ENCODE measurements at regions not wholly inside any gene's neighbourhood (a gene's known extent, or its start where the extent isn't known, plus 50 kb on each side); places are given as distances from the start of the nearest gene placed in this dataset.
"Not testable (repeated sequence)": the region's sequence is repeated elsewhere in the genome, so short reads cannot be mapped to it uniquely, and the experiment has no call there.

GRCh38 chr6:3551716-3552511 is 95.1 kb upstream of the SLC22A23 start:
- DNase-seq (ENCODE audit: low spot score) = no peak

DNA sequence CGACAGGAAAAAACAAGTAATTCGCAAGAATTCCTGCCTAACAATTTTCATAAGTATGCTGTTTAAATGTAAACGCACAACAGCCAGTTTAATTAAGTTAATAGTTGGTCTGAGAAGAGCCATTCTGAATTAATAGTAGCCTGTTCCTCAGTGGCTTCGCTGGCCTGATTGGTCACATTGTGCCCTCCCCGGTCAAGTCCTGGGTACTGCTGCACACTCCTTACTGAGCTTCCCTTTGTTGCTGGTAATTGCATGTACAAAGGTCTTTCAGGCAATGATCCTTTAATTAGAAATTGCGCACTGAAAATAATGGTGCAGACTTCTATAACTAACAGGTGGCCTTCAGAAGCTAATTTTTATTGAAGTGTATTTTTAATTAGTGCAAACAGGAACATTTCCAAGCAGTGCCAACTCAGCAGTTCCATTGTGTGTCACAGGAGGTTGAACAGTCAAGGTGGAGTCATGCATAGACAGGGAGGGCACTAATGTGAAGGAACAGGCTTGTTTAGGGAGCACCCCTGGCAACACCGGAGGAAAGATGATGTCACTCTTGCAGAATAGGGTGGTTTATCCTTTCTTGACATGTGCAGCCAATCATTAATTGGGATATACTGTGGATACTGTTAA is 92.6 kb upstream of the SLC22A23 start:
- no peak for DNase-seq (ENCODE audit: low spot score)

DNA sequence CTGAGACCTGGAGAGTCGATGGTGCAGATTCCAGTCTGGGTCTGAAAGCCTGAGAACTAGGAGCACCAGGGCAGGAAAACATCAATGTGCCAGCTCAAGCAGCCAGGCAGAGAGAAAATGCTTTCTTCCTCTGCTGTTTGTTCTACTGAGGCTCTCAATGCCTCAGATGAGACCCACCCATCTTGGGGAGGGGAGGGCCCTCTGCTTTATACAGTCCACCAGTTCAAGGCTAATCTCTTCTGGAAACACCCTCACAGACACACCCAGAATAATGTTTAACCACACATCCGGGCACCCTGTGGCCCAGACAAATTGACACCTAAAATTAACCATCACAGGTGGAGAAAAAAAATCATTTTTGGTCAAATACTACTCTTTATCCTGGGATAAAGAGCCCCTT is 89.3 kb upstream of the SLC22A23 start:
- DNase-seq (ENCODE audit: low spot score) = no peak

DNA sequence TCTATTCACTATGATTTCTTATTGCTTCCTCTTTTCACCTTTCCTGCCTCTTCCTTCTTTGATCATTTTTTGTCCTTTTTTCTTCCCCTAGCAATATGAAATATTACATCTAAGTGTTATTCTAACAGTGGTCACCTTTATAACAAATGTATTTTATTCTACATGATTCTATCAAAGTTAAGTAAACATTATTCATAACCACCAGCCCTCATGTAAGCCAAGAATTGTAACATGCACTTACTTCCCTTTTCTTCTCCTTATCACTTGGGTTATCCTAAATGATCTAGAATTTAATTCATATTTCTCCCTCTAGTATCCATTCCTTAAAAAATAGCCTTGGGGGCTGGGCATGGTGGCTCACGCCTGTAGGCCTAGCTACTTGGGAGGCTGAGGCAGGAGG is 88.3 kb upstream of the SLC22A23 start:
- DNase-seq (ENCODE audit: low spot score) = no peak

- DNase-seq (ENCODE audit: low spot score) = no peak
These were observed 85.3 kb upstream of the SLC22A23 start for GRCh38 chr6:3542032-3542640.

GRCh38 chr6:3541006-3541585 is 84.2 kb upstream of the SLC22A23 start:
- no peak for DNase-seq (ENCODE audit: low spot score)

DNA sequence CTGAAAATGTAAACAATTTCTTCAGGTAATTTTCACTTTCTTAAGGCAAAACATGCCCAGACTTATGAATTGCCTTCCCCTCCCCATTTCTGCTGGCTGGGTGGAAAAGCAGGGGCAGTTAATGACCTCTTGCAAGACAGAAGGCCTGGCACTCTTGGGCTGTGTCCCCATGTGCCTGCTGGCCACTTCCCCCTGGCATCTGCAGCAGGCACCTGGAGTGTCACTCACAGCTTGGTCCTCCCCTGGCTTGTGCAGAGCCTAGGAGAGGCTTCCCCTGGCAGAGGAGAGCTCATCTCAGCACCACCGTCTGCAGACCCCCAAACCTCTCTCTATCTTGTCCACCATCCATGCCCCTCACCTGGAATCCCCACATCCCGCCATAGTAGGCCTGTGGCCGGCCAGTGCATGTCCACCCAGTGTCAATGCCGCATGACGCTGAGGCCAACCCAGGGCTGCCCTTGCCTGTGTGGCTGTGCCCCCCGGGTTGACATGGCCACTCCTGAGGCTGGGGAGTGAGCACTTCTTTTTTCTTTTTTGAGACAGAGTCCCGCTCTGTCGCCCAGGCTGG is 83.5 kb upstream of the SLC22A23 start:
- DNase-seq (ENCODE audit: low spot score) = no peak

DNA sequence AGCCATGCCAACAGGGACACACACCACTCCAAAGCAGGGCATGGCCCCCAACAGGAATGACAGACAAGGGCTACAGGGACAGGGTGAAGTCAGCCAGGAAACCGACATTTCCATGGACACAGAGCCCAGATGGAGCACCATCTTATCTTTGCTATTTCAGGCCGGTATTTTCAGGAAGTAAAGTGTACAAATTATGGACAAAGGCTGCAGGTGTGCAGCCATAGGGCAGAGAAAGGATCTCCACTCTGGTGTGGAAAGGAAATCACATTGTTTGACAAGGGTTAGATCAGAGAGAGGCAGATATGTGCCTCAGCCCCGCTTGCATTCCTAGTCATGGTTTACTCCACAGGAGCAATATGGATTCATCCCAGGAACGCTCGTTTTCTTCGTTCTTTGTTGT is 81.7 kb upstream of the SLC22A23 start:
- DNase-seq (ENCODE audit: low spot score) = no peak

- DNase-seq (ENCODE audit: low spot score) = no peak
These were observed 80.1 kb upstream of the SLC22A23 start for GRCh38 chr6:3536901-3537300.

DNA sequence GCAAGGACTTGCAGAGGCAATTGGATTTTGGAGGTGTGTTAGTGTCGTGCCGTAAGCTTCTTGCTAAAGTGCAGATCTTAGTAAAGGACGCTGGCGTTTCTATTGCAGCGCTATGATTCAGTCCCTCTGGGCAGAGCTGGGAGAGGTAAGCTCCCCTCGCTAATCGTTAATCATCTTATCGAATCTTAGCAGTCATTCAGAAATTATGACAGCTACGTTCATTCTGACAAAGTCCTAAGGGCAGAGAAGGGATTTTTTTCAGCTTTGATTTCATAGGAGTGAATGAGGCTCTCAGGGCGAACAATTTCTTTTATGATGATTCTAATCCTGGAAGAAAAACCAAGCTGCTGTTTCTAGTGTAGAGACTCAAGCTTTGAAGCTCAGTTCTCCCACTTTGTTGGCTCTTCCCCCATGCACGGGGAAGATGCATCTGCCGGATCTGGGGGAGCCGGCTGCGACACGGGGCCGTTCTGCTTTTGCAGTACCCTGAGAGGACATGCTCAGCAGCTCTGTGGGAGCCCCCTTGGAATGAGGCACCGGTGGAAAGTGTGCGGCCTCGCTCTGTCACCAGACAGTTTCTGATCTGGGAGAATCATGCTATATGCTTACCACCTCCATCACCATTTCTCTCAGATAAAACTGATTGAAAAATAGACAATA is 79.1 kb upstream of the SLC22A23 start:
- DNase-seq (ENCODE audit: low spot score) = no peak

DNA sequence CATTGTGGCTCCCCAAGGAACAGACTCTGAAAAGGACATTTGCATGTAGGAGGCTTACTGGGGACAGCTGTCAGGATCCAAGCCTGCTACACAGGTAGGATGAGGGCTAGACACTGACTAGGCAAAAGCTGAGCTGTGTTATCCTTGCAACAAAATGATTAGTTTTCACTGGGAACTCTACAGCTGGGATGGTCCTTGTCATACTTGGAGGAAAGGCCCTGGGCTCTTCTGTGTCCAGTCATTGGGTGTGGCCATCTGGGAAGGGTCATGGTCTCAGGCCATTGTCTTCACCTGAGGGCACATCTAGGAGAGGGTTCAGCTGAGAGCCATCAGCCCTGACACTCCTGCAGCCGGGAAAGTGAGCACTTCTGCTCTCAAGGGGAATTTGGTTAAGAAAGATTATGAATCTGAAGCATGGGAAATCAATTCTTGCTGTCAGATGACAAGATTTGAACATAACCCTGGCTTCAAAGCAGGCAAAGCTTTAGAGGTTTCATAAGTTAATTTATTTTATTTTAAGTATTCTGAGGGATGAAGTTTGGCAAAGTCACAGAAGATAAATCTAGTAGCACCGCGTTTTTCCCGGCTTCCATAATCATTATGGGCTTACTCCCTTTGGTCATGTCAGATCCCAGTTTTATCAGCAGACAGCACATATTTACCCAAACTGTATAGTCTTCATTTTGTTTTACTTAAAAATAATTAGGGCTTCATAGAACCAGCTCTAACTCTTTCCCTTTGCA is 78.4 kb upstream of the SLC22A23 start:
- DNase-seq (ENCODE audit: low spot score) = no peak

DNA sequence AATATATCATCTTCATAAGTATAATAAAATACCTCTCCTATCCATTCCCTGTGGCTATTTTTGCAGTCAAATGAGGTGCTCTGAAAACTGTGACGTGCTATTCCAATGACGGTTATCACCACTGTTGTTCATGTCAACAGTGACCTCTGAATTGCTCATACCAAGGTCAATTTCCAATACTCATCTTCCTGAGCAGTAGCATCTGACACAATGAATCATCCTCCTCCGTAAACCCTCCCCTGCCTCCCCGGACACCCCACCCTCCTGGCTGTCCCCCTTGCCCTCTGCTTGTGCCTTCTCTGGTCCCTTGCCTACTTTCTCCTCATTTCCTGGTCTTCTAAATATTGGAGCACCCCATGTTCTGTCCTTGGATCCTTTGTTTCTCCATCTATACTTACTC is 77.7 kb upstream of the SLC22A23 start:
- DNase-seq (ENCODE audit: low spot score) = no peak

- no peak for DNase-seq (ENCODE audit: low spot score)
These were observed 77.1 kb upstream of the SLC22A23 start for GRCh38 chr6:3533981-3534380.

DNA sequence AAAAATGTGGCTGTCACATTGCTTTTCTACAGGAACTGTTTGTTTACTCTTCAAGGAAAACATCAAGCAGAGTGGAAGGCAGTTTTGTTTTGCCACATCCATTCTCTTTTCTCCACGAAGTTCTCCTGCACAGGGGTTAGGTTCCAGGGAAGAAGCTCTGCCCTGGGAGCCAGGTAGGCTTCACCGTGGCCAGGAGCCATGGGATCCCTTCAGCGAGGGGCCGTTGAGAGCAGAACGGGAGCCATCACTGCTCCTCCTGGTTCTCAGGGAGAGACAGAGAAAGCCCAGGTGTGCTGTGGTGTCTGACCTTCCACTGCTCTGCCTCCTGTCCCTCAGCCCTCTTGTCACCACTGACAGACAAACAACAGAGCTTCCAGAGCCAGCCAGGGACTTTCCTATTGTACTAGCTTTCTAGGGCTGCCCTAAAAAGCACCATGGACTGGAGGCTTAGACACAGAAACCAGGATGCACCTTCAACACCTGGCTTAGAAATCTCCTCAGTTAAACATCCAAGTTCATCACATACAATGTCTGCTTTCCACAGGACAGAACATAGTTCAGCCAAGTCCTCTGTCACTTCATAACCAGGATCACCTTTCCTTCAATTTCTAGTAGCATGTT is 75.6 kb upstream of the SLC22A23 start:
- no peak for DNase-seq (ENCODE audit: low spot score)

DNA sequence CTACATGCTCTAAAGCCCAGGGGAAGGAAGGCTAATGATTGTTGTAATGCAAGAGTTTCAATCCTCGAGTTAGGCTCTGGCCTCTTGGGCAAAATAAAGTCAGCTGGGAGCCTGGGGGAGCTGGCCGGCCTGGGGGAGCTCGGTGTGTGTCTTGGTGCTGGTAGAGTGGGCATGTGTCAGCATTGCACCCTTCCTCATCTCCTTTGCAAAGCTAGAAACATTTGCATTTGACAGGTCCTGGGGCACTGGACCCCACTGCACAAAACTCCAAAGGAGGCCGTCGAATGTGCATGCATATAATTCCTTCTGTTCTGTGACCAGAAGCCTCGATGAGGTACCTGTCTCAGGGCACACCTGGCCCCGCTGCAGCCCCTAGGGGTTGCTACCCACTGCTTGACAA is 74.6 kb upstream of the SLC22A23 start:
- DNase-seq (ENCODE audit: low spot score) = no peak

- DNase-seq (ENCODE audit: low spot score) = no peak
These were observed 73.7 kb upstream of the SLC22A23 start for GRCh38 chr6:3530515-3530914.

DNA sequence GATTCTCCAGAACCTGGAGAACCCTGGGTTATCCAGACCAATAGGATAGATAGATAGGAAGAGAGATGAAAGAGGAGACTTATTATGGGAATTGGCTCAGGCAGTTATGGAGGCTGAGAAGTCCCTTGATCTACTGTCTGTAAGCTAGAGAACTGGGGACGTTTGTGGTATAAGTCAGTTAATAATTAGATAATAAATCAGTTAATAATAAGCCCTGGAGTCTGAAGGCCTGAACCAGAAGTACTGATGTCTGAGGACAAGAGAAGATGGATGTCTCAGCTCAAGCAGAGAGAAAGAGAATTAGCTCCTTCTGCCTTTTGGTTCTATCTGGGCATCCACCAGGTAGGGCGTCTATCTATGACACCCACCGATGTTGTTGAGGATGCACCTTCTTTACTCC is 72.9 kb upstream of the SLC22A23 start:
- DNase-seq (ENCODE audit: low spot score) = no peak

- no peak for DNase-seq (ENCODE audit: low spot score)
These were observed 72.4 kb upstream of the SLC22A23 start for GRCh38 chr6:3529232-3529631.

- DNase-seq (ENCODE audit: low spot score) = not testable (repeated sequence)
These were observed 71.3 kb upstream of the SLC22A23 start for GRCh38 chr6:3528081-3528671.

GRCh38 chr6:3527651-3527977 is 70.8 kb upstream of the SLC22A23 start:
- DNase-seq (ENCODE audit: low spot score) = no peak
